MM.1S (cell line): ENCODE measurements at regions not wholly inside any gene's neighbourhood (a gene's known extent, or its start where the extent isn't known, plus 50 kb on each side); places are given as distances from the start of the nearest gene placed in this dataset.

Experiments
- DNase-seq: peaks from one replicate; pipeline ENCODE4 v3.0.0-alpha.2; 2015
- H2AFZ ChIP-seq: fragments of 300-600 bp; sonication (generic); 2 replicates; pipeline ENCODE4 v1.6.0; 2016; ENCODE audit warnings: antibody characterized with exemption, low read length
- H3F3A ChIP-seq: fragments of 300-600 bp; sonication (generic); 2 replicates; pipeline ENCODE4 v1.6.1; 2016; ENCODE audit warnings: mild to moderate bottlenecking, antibody characterized with exemption, low read length, moderate library complexity, mixed read lengths; ENCODE audit not compliant: insufficient read depth
- H3K27ac ChIP-seq: fragments of 300-600 bp; sonication (generic); 2 replicates; pipeline ENCODE4 v1.5.1; 2016; ENCODE audit warnings: mild to moderate bottlenecking, low read length
- H3K27me3 ChIP-seq: fragments of 300-600 bp; sonication (generic); replicated peaks from 2 replicates; pipeline ENCODE4 v1.6.0; 2016; ENCODE audit warnings: low read length; ENCODE audit not compliant: insufficient read depth
- H3K36me3 ChIP-seq: fragments of 300-600 bp; sonication (generic); replicated peaks from 2 replicates; pipeline ENCODE4 v1.6.1; 2016; ENCODE audit warnings: mild to moderate bottlenecking, low read length, mixed read lengths; ENCODE audit not compliant: insufficient read depth
- H3K4me1 ChIP-seq: fragments of 300-600 bp; sonication (generic); 2 replicates; pipeline ENCODE4 v1.6.1; 2016; ENCODE audit warnings: low read length, mixed read lengths
- H3K4me2 ChIP-seq: fragments of 300-600 bp; sonication (generic); 2 replicates; pipeline ENCODE4 v1.6.0; 2016; ENCODE audit warnings: low read depth, low read length
- H3K4me3 ChIP-seq: fragments of 300-600 bp; sonication (generic); 2 replicates; pipeline ENCODE4 v1.5.1; 2016; ENCODE audit warnings: low read length, mixed read lengths
- H3K79me2 ChIP-seq: fragments of 300-600 bp; sonication (generic); 2 replicates; pipeline ENCODE4 v1.6.1; 2016; ENCODE audit warnings: mixed run types, low read length, mixed read lengths
- H3K9ac ChIP-seq: fragments of 300-600 bp; sonication (generic); 2 replicates; pipeline ENCODE4 v1.6.1; 2016; ENCODE audit warnings: low read length, mixed read lengths
- H3K9me2 ChIP-seq: fragments of 300-600 bp; sonication (generic); replicated peaks from 2 replicates; pipeline ENCODE4 v1.6.1; 2016; ENCODE audit warnings: mild to moderate bottlenecking, low read length, mixed read lengths; ENCODE audit not compliant: insufficient read depth
- H3K9me3 ChIP-seq: fragments of 300-600 bp; sonication (generic); replicated peaks from 2 replicates; pipeline ENCODE4 v1.6.1; 2016; ENCODE audit warnings: mild to moderate bottlenecking, low read length, mixed read lengths; ENCODE audit not compliant: insufficient read depth
- H4K20me1 ChIP-seq: fragments of 300-600 bp; sonication (generic); 2 replicates; pipeline ENCODE4 v1.6.1; 2016; ENCODE audit warnings: mild to moderate bottlenecking, low read length, moderate library complexity, mixed read lengths; ENCODE audit not compliant: insufficient read depth
- CTCF ChIP-seq: fragments of 300-600 bp; sonication (generic); IDR thresholded peaks from 2 replicates; pipeline ENCODE4 v1.5.1; 2016; ENCODE audit warnings: antibody characterized with exemption, low read length, mixed read lengths
- EZH2 ChIP-seq: fragments of 300-600 bp; sonication (generic); optimal IDR thresholded peaks from 2 replicates; pipeline ENCODE3; 2017; ENCODE audit warnings: low read depth, mild to moderate bottlenecking, antibody characterized with exemption, low read length, mixed read lengths
- EZH2phosphoT487 ChIP-seq: fragments of 300-600 bp; sonication (generic); IDR thresholded peaks from 2 replicates; pipeline ENCODE4 v1.6.1; 2018; ENCODE audit warnings: antibody characterized with exemption, low read length

- Histone ChIP-seq H2AFZ (no peak overlapping the region), H3K36me3 (no peaks in the 10 kb centered on the region), H3K79me2 (no peaks in the 10 kb centered on the region), H3K27me3 (no peaks in the 10 kb centered on the region), H3K9me3 (no peaks in the 10 kb centered on the region), H3K4me3 (no peak overlapping the region), H3K27ac (no peak overlapping the region), H3K4me1 (peaks cover 14% of the 10 kb centered on the region), H3K9ac (no peak overlapping the region), H4K20me1 (no peaks in the 10 kb centered on the region), H3F3A (no peaks in the 10 kb centered on the region), H3K4me2 (no peak overlapping the region), H3K9me2 (no peaks in the 10 kb centered on the region)
- no peak for DNase-seq
- no peak for TF ChIP-seq EZH2
- TF ChIP-seq CTCF, result no peak
- TF ChIP-seq EZH2phosphoT487, result no peak
Measured at GRCh38 chr5:34523387-34523726, 132.8 kb upstream of the RAI14 start.

- H3K4me1 ChIP-seq, result peaks cover 14% of the 10 kb centered on the region
- no peaks in the 10 kb centered on the region for H3K9me2 ChIP-seq
- DNase-seq, result no peak
- H4K20me1 ChIP-seq, result no peaks in the 10 kb centered on the region
- H3F3A ChIP-seq, result no peaks in the 10 kb centered on the region
- no peak overlapping the region for H3K27ac ChIP-seq
- no peak overlapping the region for H3K4me2 ChIP-seq
- no peak overlapping the region for H2AFZ ChIP-seq
- no peak overlapping the region for H3K4me3 ChIP-seq
- no peaks in the 10 kb centered on the region for H3K79me2 ChIP-seq
- H3K27me3 ChIP-seq, result no peaks in the 10 kb centered on the region
- H3K9ac ChIP-seq, result no peak overlapping the region
- H3K9me3 ChIP-seq, result no peaks in the 10 kb centered on the region
- TF ChIP-seq EZH2phosphoT487 (no peak), EZH2 (no peak), CTCF (no peak)
- H3K36me3 ChIP-seq, result no peaks in the 10 kb centered on the region
Measured at GRCh38 chr5:34524123-34524522, 132.0 kb upstream of the RAI14 start.

GRCh38 chr5:34525761-34526160 lies 130.4 kb upstream of the RAI14 start:
- no peak overlapping the region for H3K4me3 ChIP-seq
- peaks cover 14% of the 10 kb centered on the region for H3K4me1 ChIP-seq
- H3K9me3 ChIP-seq, result no peaks in the 10 kb centered on the region
- TF ChIP-seq EZH2 (no peak), EZH2phosphoT487 (no peak), CTCF (no peak)
- H3F3A ChIP-seq, result no peaks in the 10 kb centered on the region
- no peak overlapping the region for H2AFZ ChIP-seq
- H4K20me1 ChIP-seq, result no peaks in the 10 kb centered on the region
- H3K27ac ChIP-seq, result no peak overlapping the region
- no peaks in the 10 kb centered on the region for H3K36me3 ChIP-seq
- H3K4me2 ChIP-seq, result no peak overlapping the region
- H3K9me2 ChIP-seq, result no peaks in the 10 kb centered on the region
- H3K79me2 ChIP-seq, result no peaks in the 10 kb centered on the region
- no peak for DNase-seq
- H3K9ac ChIP-seq, result no peak overlapping the region
- H3K27me3 ChIP-seq, result no peaks in the 10 kb centered on the region
